Mesenchymal stem cell (in vitro differentiated cells and primary cell): ENCODE measurements at regions not wholly inside any gene's neighbourhood (a gene's known extent, or its start where the extent isn't known, plus 50 kb on each side); places are given as distances from the start of the nearest gene placed in this dataset.
A peak's percentile ranks its signal among the peaks of the same experiment; 100 is the strongest.

Experiments used
- DNase-seq: peaks from one replicate; pipeline ENCODE4 v3.0.0-alpha.2; 2013
- H2AFZ ChIP-seq: one replicate; pipeline ENCODE4 v1.6.1; 2013; ENCODE audit warnings: low read depth, mild to moderate bottlenecking, control low read depth, inconsistent platforms, low read length, moderate library complexity
- H2AK5ac ChIP-seq: 2 replicates; pipeline ENCODE4 v1.6.1; 2013; ENCODE audit warnings: low read length, moderate library complexity, mild to moderate bottlenecking, inconsistent platforms; ENCODE audit not compliant: severe bottlenecking
- H2BK120ac ChIP-seq: one replicate; pipeline ENCODE4 v1.6.1; 2013; ENCODE audit warnings: low read depth, mild to moderate bottlenecking, inconsistent platforms, low read length, moderate library complexity
- H2BK12ac ChIP-seq, 2 experiments: one replicate each; pipeline ENCODE4 v1.6.1; 2013; ENCODE audit warnings: inconsistent platforms in 2 of 2, low read length in 2 of 2, mild to moderate bottlenecking in 2 of 2, moderate library complexity in 2 of 2, control low read depth in 1 of 2
- H2BK15ac ChIP-seq: one replicate; pipeline ENCODE4 v1.6.1; 2013; ENCODE audit warnings: mild to moderate bottlenecking, low read depth, inconsistent platforms; ENCODE audit not compliant: poor library complexity, severe bottlenecking
- H2BK5ac ChIP-seq: 2 replicates; pipeline ENCODE4 v1.6.1; 2013; ENCODE audit warnings: low read depth, mild to moderate bottlenecking, low read length, control low read depth, inconsistent platforms; ENCODE audit not compliant: poor library complexity, severe bottlenecking
- H3K14ac ChIP-seq, 2 experiments: one replicate each; pipeline ENCODE4 v1.6.1; 2013; ENCODE audit warnings: inconsistent platforms in 2 of 2, low read length in 2 of 2, control low read depth in 1 of 2, mild to moderate bottlenecking in 1 of 2, moderate library complexity in 1 of 2
- H3K18ac ChIP-seq, 2 experiments: one replicate each; pipeline ENCODE4 v1.6.1; 2013; ENCODE audit warnings: inconsistent platforms in 2 of 2, low read length in 2 of 2, control low read depth in 1 of 2, low read depth in 1 of 2, mild to moderate bottlenecking in 1 of 2
- H3K23ac ChIP-seq, 2 experiments: one replicate each; pipeline ENCODE4 v1.6.1; 2013; ENCODE audit warnings: inconsistent platforms in 2 of 2, low read length in 2 of 2, mild to moderate bottlenecking in 2 of 2, moderate library complexity in 2 of 2, control low read depth in 1 of 2
- H3K27ac ChIP-seq: 2 replicates; pipeline ENCODE4 v1.5.1; 2013; ENCODE audit warnings: mild to moderate bottlenecking, moderate library complexity, low read length, control low read depth, inconsistent platforms; ENCODE audit not compliant: poor library complexity, severe bottlenecking
- H3K27me3 ChIP-seq, 2 experiments: 2 replicates each; pipeline versions ENCODE4 v1.6.1 to v1.7.0; 2013; ENCODE audit warnings: low read length in 2 of 2, mild to moderate bottlenecking in 2 of 2, moderate library complexity in 2 of 2, control low read depth in 1 of 2, inconsistent platforms in 1 of 2; ENCODE audit not compliant: control insufficient read depth in 1 of 2, insufficient read depth in 1 of 2
- H3K36me3 ChIP-seq, 2 experiments: 2 replicates each; pipeline versions ENCODE4 v1.6.1 to v1.7.0; 2013; ENCODE audit warnings: low read length in 2 of 2, control low read depth in 1 of 2, inconsistent platforms in 1 of 2, low read depth in 1 of 2, mild to moderate bottlenecking in 1 of 2; ENCODE audit not compliant: insufficient read depth in 2 of 2, control insufficient read depth in 1 of 2
- H3K4ac ChIP-seq, 2 experiments: one replicate each; pipeline ENCODE4 v1.6.1; 2013; ENCODE audit warnings: inconsistent platforms in 2 of 2, low read length in 2 of 2, mild to moderate bottlenecking in 2 of 2, moderate library complexity in 2 of 2, control low read depth in 1 of 2, low read depth in 1 of 2
- H3K4me1 ChIP-seq: 2 replicates; pipeline ENCODE4 v1.6.1; 2013; ENCODE audit warnings: low read depth, low read length, control low read depth; ENCODE audit not compliant: control insufficient read depth, insufficient read depth
- H3K4me2 ChIP-seq: 2 replicates; pipeline ENCODE4 v1.6.1; 2013; ENCODE audit warnings: low read length, mild to moderate bottlenecking, inconsistent platforms; ENCODE audit not compliant: poor library complexity, severe bottlenecking
- H3K4me3 ChIP-seq, 2 experiments: 2 replicates each; pipeline versions ENCODE4 v1.5.1 to v1.7.0; 2013; ENCODE audit warnings: low read length in 2 of 2, mild to moderate bottlenecking in 2 of 2, control low read depth in 1 of 2, low read depth in 1 of 2; ENCODE audit not compliant: insufficient read depth in 1 of 2
- H3K79me1 ChIP-seq: replicated peaks from 2 replicates; pipeline ENCODE4 v1.6.1; 2013; ENCODE audit warnings: mild to moderate bottlenecking, control low read depth, low read length, inconsistent platforms; ENCODE audit not compliant: poor library complexity, severe bottlenecking
- H3K9ac ChIP-seq: 2 replicates; pipeline ENCODE4 v1.7.0; 2013; ENCODE audit warnings: mild to moderate bottlenecking, low read length, moderate library complexity
- H3K9me3 ChIP-seq: 2 replicates; pipeline ENCODE4 v1.7.0; 2013; ENCODE audit warnings: mild to moderate bottlenecking, low read length; ENCODE audit not compliant: control insufficient read depth
- H4K8ac ChIP-seq: one replicate; pipeline ENCODE4 v1.6.1; 2013; ENCODE audit warnings: inconsistent platforms, mild to moderate bottlenecking, low read length, moderate library complexity
- H4K91ac ChIP-seq: one replicate; pipeline ENCODE4 v1.6.1; 2013; ENCODE audit warnings: mild to moderate bottlenecking, low read length, inconsistent platforms
- WGBS: methylation state at CpG from one replicate; pipeline ENCODE4 v1.1.7; 2013; ENCODE audit warnings: mixed read lengths; 5-methylcytosine and 5-hydroxymethylcytosine counted together

DNA sequence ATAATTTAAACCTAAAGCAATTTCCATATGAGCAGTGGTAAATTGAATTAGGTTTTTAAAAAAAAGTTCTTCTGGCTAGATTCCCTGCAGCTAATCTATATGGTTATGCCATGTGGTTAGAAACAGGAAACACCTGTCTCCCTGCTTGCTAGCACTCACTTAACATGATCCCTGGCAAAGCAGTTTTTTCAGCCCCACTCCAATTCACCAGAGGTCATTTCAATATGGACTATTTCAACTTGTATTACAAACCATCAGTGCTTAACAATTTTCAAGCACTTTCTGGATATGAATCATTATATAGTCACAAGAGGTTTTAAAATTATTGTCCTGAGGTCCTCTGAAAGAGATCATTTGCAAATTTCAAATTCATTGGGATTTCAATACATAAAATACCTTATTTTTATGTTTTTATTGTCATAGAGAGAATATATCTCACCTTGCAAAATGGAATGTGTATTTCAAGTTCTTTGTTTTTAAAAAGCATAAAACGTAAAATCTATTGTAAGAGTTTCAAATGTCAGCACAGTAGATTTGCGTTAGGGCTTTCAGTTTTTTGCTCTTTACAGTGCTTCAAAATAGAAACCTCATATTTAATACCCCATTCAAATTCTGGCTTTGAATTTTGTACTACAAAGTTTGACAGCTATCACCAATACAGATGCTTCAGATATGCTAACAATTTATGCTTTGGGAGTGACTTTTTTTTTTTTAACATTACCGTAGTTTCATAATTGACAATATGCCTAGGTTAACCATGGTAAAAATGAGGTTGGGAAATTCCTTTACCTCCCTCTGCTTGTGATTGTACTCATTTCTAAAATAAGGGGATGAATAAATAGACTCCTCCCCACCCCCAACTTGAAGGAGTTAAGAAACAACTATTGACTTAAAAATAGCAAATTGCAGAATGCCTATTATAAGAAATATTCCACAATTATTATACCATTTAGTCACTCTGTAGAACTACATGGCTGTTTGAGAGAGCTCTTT lies 117.5 kb upstream of the HGF start:
- Histone ChIP-seq H2AK5ac (no peak overlapping the region), H4K91ac (no peak overlapping the region), H3K27ac (no peak overlapping the region), H3K23ac (no peak overlapping the region), H2BK12ac (no peak overlapping the region), H4K8ac (no peak overlapping the region), H3K27me3 (no peaks in the 10 kb centered on the region), H3K4me1 (no peaks in the 10 kb centered on the region), H3K36me3 (no peaks in the 10 kb centered on the region), H3K79me1 (no peaks in the 10 kb centered on the region), H2BK5ac (no peak overlapping the region), H2AFZ (no peak overlapping the region), H3K14ac (no peak overlapping the region), H2BK120ac (no peak overlapping the region), H3K9ac (no peak overlapping the region), H3K9me3 (no peaks in the 10 kb centered on the region), H2BK15ac (no peak overlapping the region), H3K18ac (no peak overlapping the region), H3K4me2 (no peak overlapping the region), H3K4ac (no peak overlapping the region), H3K4me3 (no peak overlapping the region)
- WGBS, result 100% methylated on average over 1 of the region's 3 CpGs
- no peak for DNase-seq

GRCh38 chr7:81886211-81886764 lies 116.4 kb upstream of the HGF start:
- H3K27ac ChIP-seq, result no peak overlapping the region
- no peaks in the 10 kb centered on the region for H3K27me3 ChIP-seq
- no peak overlapping the region for H3K23ac ChIP-seq
- no peak overlapping the region for H3K14ac ChIP-seq
- WGBS, result 96% methylated on average over 2 of the region's 3 CpGs
- H2AFZ ChIP-seq, result no peak overlapping the region
- no peak overlapping the region for H2BK120ac ChIP-seq
- no peaks in the 10 kb centered on the region for H3K9me3 ChIP-seq
- no peaks in the 10 kb centered on the region for H3K36me3 ChIP-seq
- no peaks in the 10 kb centered on the region for H3K79me1 ChIP-seq
- no peaks in the 10 kb centered on the region for H3K4me1 ChIP-seq
- H3K9ac ChIP-seq, result no peak overlapping the region
- H3K4me2 ChIP-seq, result no peak overlapping the region
- no peak overlapping the region for H2BK12ac ChIP-seq
- H2BK15ac ChIP-seq, result no peak overlapping the region
- no peak overlapping the region for H3K4me3 ChIP-seq
- no peak overlapping the region for H2AK5ac ChIP-seq
- H3K18ac ChIP-seq, result no peak overlapping the region
- no peak overlapping the region for H2BK5ac ChIP-seq
- no peak for DNase-seq
- no peak overlapping the region for H4K8ac ChIP-seq
- H4K91ac ChIP-seq, result no peak overlapping the region
- H3K4ac ChIP-seq, result no peak overlapping the region

GRCh38 chr7:81884817-81885216 lies 115.0 kb upstream of the HGF start:
- H3K4me3 ChIP-seq, result no peak overlapping the region
- H2BK5ac ChIP-seq, result no peak overlapping the region

GRCh38 chr7:81883801-81884393 lies 114.0 kb upstream of the HGF start:
- no peak overlapping the region for H2BK5ac ChIP-seq
- no peak overlapping the region for H3K4ac ChIP-seq
- no peak overlapping the region for H3K23ac ChIP-seq
- WGBS, result 99% methylated on average over 6 of the region's 7 CpGs
- H3K4me3 ChIP-seq, result no peak overlapping the region
- no peak overlapping the region for H2AFZ ChIP-seq
- H3K4me2 ChIP-seq, result no peak overlapping the region
- DNase-seq, result no peak
- H3K9me3 ChIP-seq, result no peaks in the 10 kb centered on the region
- no peak overlapping the region for H4K91ac ChIP-seq
- H2BK12ac ChIP-seq, result no peak overlapping the region
- no peak overlapping the region for H2BK120ac ChIP-seq
- no peaks in the 10 kb centered on the region for H3K27me3 ChIP-seq
- no peaks in the 10 kb centered on the region for H3K36me3 ChIP-seq
- H3K9ac ChIP-seq, result no peak overlapping the region
- H3K27ac ChIP-seq, result no peak overlapping the region
- no peaks in the 10 kb centered on the region for H3K4me1 ChIP-seq
- no peak overlapping the region for H3K14ac ChIP-seq
- H4K8ac ChIP-seq, result no peak overlapping the region
- H3K18ac ChIP-seq, result no peak overlapping the region
- H2AK5ac ChIP-seq, result no peak overlapping the region
- H3K79me1 ChIP-seq, result no peaks in the 10 kb centered on the region
- H2BK15ac ChIP-seq, result no peak overlapping the region

More at GRCh38 chr7:81884817-81885216, 115.0 kb upstream of the HGF start:
- DNase-seq, result no peak
- Histone ChIP-seq H3K4ac (no peak overlapping the region), H4K91ac (no peak overlapping the region), H3K23ac (no peak overlapping the region), H3K4me1 (no peaks in the 10 kb centered on the region), H3K4me2 (no peak overlapping the region), H3K18ac (no peak overlapping the region), H3K36me3 (no peaks in the 10 kb centered on the region), H3K27ac (no peak overlapping the region), H2AFZ (no peak overlapping the region), H4K8ac (no peak overlapping the region), H3K27me3 (no peaks in the 10 kb centered on the region), H2BK120ac (peak overlapping the region; percentile 19), H2BK15ac (no peak overlapping the region), H2BK12ac (no peak overlapping the region), H3K9ac (no peak overlapping the region), H3K9me3 (no peaks in the 10 kb centered on the region), H2AK5ac (no peak overlapping the region), H3K14ac (no peak overlapping the region), H3K79me1 (no peaks in the 10 kb centered on the region)
- 100% methylated on average over 3 of the region's 3 CpGs for WGBS
